ENCODE measurements at regions not wholly inside any gene's neighbourhood (a gene's known extent, or its start where the extent isn't known, plus 50 kb on each side); places are given as distances from the start of the nearest gene placed in this dataset.
"Not testable (repeated sequence)": the region's sequence is repeated elsewhere in the genome, so short reads cannot be mapped to it uniquely, and the experiment has no call there.

DNA sequence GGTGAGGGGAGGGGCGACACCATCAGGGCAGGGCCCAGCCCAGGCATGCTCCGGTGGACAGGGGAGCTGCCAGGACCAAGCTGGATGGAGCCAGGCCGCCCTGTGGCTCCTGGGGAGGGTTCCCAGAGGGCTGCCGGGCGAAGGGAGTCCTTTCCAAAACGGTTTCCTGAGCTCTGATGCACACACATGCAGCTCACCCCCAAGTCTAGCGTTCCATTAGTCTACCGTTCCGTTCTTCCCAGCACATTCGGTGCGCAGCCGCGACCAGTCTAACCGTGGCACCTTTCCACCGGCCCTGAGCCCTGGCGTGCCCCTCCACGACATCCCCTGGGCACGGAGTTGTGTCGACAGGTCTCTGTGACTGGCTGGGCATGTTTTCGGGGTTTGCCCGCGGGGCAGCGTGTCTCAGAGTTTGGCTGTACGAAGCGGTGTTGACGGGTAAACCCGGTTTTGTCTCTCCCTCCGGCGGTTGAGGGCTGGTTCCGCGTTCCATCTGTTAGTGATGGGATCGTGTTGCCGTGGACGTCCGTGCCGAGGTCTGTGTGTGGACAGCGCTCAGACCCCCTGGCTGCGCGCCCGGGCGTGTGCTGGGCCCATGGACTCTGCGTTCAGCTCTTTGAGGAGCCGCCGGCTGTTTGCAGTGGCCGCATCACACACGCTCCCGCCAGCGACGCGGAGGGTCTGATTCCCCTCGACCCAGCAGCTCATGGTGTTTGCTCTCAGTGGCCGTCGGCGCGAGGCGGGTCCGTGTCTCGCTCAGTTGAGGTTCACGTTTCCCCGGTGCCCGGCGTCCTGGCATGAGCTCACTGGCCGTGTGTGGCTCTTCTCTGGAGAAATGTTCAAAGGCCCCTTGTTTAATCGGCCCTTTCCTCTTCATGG lies 121.2 kb downstream of the IGLL1 start:
- TF ChIP-seq, protein P1, sequence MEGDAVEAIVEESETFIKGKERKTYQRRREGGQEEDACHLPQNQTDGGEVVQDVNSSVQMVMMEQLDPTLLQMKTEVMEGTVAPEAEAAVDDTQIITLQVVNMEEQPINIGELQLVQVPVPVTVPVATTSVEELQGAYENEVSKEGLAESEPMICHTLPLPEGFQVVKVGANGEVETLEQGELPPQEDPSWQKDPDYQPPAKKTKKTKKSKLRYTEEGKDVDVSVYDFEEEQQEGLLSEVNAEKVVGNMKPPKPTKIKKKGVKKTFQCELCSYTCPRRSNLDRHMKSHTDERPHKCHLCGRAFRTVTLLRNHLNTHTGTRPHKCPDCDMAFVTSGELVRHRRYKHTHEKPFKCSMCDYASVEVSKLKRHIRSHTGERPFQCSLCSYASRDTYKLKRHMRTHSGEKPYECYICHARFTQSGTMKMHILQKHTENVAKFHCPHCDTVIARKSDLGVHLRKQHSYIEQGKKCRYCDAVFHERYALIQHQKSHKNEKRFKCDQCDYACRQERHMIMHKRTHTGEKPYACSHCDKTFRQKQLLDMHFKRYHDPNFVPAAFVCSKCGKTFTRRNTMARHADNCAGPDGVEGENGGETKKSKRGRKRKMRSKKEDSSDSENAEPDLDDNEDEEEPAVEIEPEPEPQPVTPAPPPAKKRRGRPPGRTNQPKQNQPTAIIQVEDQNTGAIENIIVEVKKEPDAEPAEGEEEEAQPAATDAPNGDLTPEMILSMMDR (IDR thresholded peaks at IDR 0.05; ENCODE audit: insufficient read depth, low read depth, low read length, missing control alignments) = no peak
- H3K4me3 ChIP-seq (ENCODE audit: low read depth, low read length) = no peak overlapping the region
- DNase-seq (ENCODE audit: low read depth) = no peak

- TF ChIP-seq, protein P1 (IDR thresholded peaks at IDR 0.05; ENCODE audit: insufficient read depth, low read depth, low read length, missing control alignments) = no peak
- H3K4me3 ChIP-seq (ENCODE audit: low read depth, low read length) = no peak overlapping the region
- DNase-seq (ENCODE audit: low read depth) = no peak
Measured at GRCh38 chr22:23457380-23457985, 122.6 kb downstream of the IGLL1 start.

DNA sequence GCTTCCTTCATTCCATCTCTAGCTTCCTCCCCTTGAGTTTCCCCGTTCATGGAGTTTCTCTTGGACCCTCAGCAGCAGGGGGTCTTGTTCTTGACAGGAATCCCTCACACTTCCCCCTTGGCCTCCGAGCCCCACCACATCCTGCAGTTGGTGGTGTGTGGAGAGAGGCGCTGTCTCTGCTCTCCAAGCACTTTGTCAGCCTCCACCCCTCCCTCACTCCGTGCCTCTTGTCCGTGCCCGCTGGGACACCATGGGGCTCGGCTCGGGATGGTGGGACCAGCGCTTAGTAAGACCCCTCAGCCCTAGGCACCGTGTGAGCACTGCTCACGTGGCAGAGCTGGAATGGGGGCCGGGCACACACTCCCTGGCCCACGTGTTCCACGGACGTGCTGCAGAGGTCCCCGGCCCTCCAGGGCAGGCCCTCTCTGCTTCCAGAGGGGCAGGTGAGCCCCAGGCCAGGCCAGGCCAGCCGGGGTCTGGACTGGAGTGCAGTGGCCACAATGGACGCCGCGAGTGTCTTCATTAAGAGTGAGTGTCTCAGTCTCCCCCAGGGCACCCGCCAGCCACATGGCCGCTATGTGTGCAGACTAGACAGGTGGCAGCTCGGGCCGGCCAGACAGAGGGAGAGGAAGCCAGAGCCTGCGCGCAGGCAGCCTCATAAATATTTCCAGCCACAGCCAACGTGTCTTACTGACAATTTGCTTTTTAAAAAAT lies 123.3 kb downstream of the IGLL1 start:
- H3K4me3 ChIP-seq (ENCODE audit: low read depth, low read length); DNase-seq (ENCODE audit: low read depth): not testable (repeated sequence)

DNA sequence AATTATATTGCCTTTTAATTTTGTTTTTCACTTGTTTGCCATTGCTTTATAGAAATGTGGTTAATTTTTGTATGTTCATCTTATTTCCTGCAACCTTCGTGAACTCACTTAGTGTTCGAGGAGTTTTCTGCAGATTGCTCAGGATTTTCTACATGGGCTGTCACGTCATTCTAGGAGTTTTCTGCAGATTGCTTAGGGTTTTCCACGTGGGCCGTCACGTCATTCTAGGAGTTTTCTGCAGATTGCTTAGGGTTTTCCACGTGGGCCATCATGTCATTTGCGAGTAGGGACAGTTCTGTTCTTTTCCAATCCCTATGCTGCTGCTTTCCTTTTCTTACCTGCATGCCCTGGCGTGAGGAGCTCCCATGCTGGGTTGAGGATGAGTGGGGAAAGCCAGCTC lies 125.7 kb downstream of the IGLL1 start:
- not testable (repeated sequence) for DNase-seq (ENCODE audit: low read depth); H3K4me3 ChIP-seq (ENCODE audit: low read depth, low read length)

DNA sequence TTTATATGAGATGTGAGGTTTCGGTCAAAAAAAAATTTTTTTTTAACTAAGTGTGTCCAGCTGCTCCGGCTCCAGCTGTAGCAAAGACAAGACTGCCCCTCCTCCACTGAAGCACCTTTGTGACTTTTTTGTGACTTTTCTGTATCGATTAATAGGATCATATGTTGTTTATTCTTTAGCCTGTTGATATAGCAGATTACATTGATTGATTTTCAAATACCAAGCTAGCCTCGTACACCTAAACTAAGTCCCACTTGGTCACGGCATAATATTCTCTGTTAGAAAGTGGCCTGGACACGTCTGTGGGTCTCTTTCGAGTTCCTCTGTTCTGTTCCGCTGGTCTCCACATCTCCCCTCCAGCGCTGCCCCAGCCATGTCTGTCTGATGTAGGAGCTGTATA lies 126.8 kb downstream of the IGLL1 start:
- H3K4me3 ChIP-seq (ENCODE audit: low read depth, low read length) = no peak overlapping the region
- TF ChIP-seq, protein P1 (IDR thresholded peaks at IDR 0.05; ENCODE audit: insufficient read depth, low read depth, low read length, missing control alignments) = no peak
- DNase-seq (ENCODE audit: low read depth) = no peak

- no peak for DNase-seq (ENCODE audit: low read depth)
- TF ChIP-seq, protein P1 (IDR thresholded peaks at IDR 0.05; ENCODE audit: insufficient read depth, low read depth, low read length, missing control alignments) = no peak
- H3K4me3 ChIP-seq (ENCODE audit: low read depth, low read length) = no peak overlapping the region
Measured at GRCh38 chr22:23452231-23453010, 127.7 kb downstream of the IGLL1 start.

- not testable (repeated sequence) for H3K4me3 ChIP-seq (ENCODE audit: low read depth, low read length)
Measured at GRCh38 chr22:23451452-23452230, 128.4 kb downstream of the IGLL1 start.

DNA sequence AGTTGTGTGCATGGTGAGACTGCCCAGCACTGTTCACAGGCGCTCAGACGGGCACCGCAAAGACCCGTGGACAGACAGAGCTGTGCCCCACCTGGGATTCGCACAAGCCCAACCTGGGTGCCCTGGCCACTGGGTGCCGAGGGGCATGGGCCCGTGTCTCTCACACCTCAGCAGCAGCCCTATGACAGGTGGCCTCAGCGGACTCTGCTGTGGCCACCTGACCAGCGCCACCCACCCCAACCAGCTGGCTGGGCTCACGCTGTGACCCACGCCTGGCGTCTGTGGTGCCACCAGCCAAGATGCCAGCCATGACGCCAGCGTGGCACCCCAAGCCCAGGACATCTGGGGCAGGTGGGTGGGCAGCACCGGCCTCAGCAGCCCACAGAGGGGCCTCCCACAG lies 129.3 kb downstream of the IGLL1 start:
- not testable (repeated sequence) for DNase-seq (ENCODE audit: low read depth); H3K4me3 ChIP-seq (ENCODE audit: low read depth, low read length)

More at GRCh38 chr22:23451452-23452230, 128.4 kb downstream of the IGLL1 start:
- not testable (repeated sequence) for DNase-seq (ENCODE audit: low read depth)
